ENCODE measurements at regions not wholly inside any gene's neighbourhood (a gene's known extent, or its start where the extent isn't known, plus 50 kb on each side); places are given as distances from the start of the nearest gene placed in this dataset.

GRCh38 chr17:33868899-33869298, 386.2 kb upstream of the CCL2 start:
- Mint-ChIP-seq H3K36me3 (ENCODE audit: low read depth, unreplicated experiment) (no peaks in the 10 kb centered on the region), H3K4me3 (ENCODE audit: unreplicated experiment) (no peak overlapping the region), H3K4me1 (ENCODE audit: unreplicated experiment) (no peaks in the 10 kb centered on the region), H3K9me3 (ENCODE audit: unreplicated experiment) (no peaks in the 10 kb centered on the region), H3K27ac (ENCODE audit: unreplicated experiment) (no peak overlapping the region), H3K27me3 (ENCODE audit: unreplicated experiment) (peaks cover 2% of the 10 kb centered on the region)
- no peak for TF ChIP-seq CTCF (IDR thresholded peaks at IDR 0.05; ENCODE audit: unreplicated experiment)
- no peak for DNase-seq (ENCODE audit: low spot score)

GRCh38 chr17:33870936-33871335, 384.1 kb upstream of the CCL2 start:
- H3K4me1 Mint-ChIP-seq (ENCODE audit: unreplicated experiment): no peaks in the 10 kb centered on the region
- TF ChIP-seq CTCF (IDR thresholded peaks at IDR 0.05; ENCODE audit: unreplicated experiment): no peak

GRCh38 chr17:33871720-33872540, 383.2 kb upstream of the CCL2 start:
- Mint-ChIP-seq H3K27ac (ENCODE audit: unreplicated experiment) (no peak overlapping the region), H3K4me1 (ENCODE audit: unreplicated experiment) (no peaks in the 10 kb centered on the region), H3K27me3 (ENCODE audit: unreplicated experiment) (peaks cover 2% of the 10 kb centered on the region), H3K36me3 (ENCODE audit: low read depth, unreplicated experiment) (no peaks in the 10 kb centered on the region), H3K4me3 (ENCODE audit: unreplicated experiment) (no peak overlapping the region), H3K9me3 (ENCODE audit: unreplicated experiment) (no peaks in the 10 kb centered on the region)
- no peak for DNase-seq (ENCODE audit: low spot score)
- TF ChIP-seq CTCF (IDR thresholded peaks at IDR 0.05; ENCODE audit: unreplicated experiment): no peak

More at GRCh38 chr17:33870936-33871335, 384.1 kb upstream of the CCL2 start:
- H3K36me3 Mint-ChIP-seq (ENCODE audit: low read depth, unreplicated experiment): no peaks in the 10 kb centered on the region
- H3K27ac Mint-ChIP-seq (ENCODE audit: unreplicated experiment): no peak overlapping the region
- peaks cover 2% of the 10 kb centered on the region for H3K27me3 Mint-ChIP-seq (ENCODE audit: unreplicated experiment)
- H3K4me3 Mint-ChIP-seq (ENCODE audit: unreplicated experiment): no peak overlapping the region
- H3K9me3 Mint-ChIP-seq (ENCODE audit: unreplicated experiment): no peaks in the 10 kb centered on the region
- DNase-seq (ENCODE audit: low spot score): no peak

GRCh38 chr17:33873201-33873617, 381.9 kb upstream of the CCL2 start:
- no peak for DNase-seq (ENCODE audit: low spot score)
- no peaks in the 10 kb centered on the region for H3K36me3 Mint-ChIP-seq (ENCODE audit: low read depth, unreplicated experiment)
- TF ChIP-seq CTCF (IDR thresholded peaks at IDR 0.05; ENCODE audit: unreplicated experiment): no peak
- no peak overlapping the region for H3K27ac Mint-ChIP-seq (ENCODE audit: unreplicated experiment)
- no peak overlapping the region for H3K4me3 Mint-ChIP-seq (ENCODE audit: unreplicated experiment)
- no peaks in the 10 kb centered on the region for H3K4me1 Mint-ChIP-seq (ENCODE audit: unreplicated experiment)
- H3K27me3 Mint-ChIP-seq (ENCODE audit: unreplicated experiment): peaks cover 2% of the 10 kb centered on the region
- H3K9me3 Mint-ChIP-seq (ENCODE audit: unreplicated experiment): no peaks in the 10 kb centered on the region

GRCh38 chr17:33874617-33875060, 380.4 kb upstream of the CCL2 start:
- Mint-ChIP-seq H3K36me3 (ENCODE audit: low read depth, unreplicated experiment) (no peaks in the 10 kb centered on the region), H3K9me3 (ENCODE audit: unreplicated experiment) (no peaks in the 10 kb centered on the region), H3K4me1 (ENCODE audit: unreplicated experiment) (no peaks in the 10 kb centered on the region), H3K4me3 (ENCODE audit: unreplicated experiment) (no peak overlapping the region), H3K27me3 (ENCODE audit: unreplicated experiment) (peaks cover 2% of the 10 kb centered on the region), H3K27ac (ENCODE audit: unreplicated experiment) (no peak overlapping the region)
- DNase-seq (ENCODE audit: low spot score): no peak
- TF ChIP-seq CTCF (IDR thresholded peaks at IDR 0.05; ENCODE audit: unreplicated experiment): no peak
